HEK293 (cell line): ENCODE measurements at regions not wholly inside any gene's neighbourhood (a gene's known extent, or its start where the extent isn't known, plus 50 kb on each side); places are given as distances from the start of the nearest gene placed in this dataset.

Source experiments
- CTCF ChIP-seq: fragments of 450-650 bp; formaldehyde crosslinking; IDR thresholded peaks from 2 replicates; pipeline ENCODE4 v1.5.1; 2016; ENCODE audit warnings: missing biosample characterization, missing genetic modification characterization
- KLF9 ChIP-seq: fragments of 450-650 bp; formaldehyde crosslinking; IDR thresholded peaks from 2 replicates; pipeline ENCODE4 v1.5.1; 2016; ENCODE audit warnings: missing biosample characterization, missing genetic modification characterization, low read depth
- PATZ1 ChIP-seq: fragments of 450-650 bp; formaldehyde crosslinking; IDR thresholded peaks from 2 replicates; pipeline ENCODE4 v1.5.1; 2016; ENCODE audit warnings: missing biosample characterization, missing genetic modification characterization
- SETDB1 ChIP-seq: IDR thresholded peaks from one replicate; pipeline ENCODE4 v1.6.1; 2017; ENCODE audit warnings: mild to moderate bottlenecking, low read length, moderate library complexity, mixed read lengths; ENCODE audit not compliant: insufficient read length
- ZBTB44 ChIP-seq: fragments of 450-650 bp; IDR thresholded peaks from 2 replicates; pipeline ENCODE4 v1.5.1; 2018; ENCODE audit warnings: missing biosample characterization, mild to moderate bottlenecking, missing genetic modification characterization
- ZNF114 ChIP-seq: fragments of 450-650 bp; formaldehyde crosslinking; IDR thresholded peaks from 2 replicates; pipeline ENCODE4 v1.5.0; 2017; ENCODE audit warnings: missing biosample characterization, missing genetic modification characterization
- ZNF394 ChIP-seq: fragments of 450-650 bp; formaldehyde crosslinking; IDR thresholded peaks from 2 replicates; pipeline ENCODE4 v1.5.1; 2016; ENCODE audit warnings: missing biosample characterization, missing genetic modification characterization, mild to moderate bottlenecking, moderate library complexity, borderline replicate concordance
- ZNF510 ChIP-seq: fragments of 450-650 bp; formaldehyde crosslinking; IDR thresholded peaks from 2 replicates; pipeline ENCODE4 v1.5.1; 2018; ENCODE audit warnings: mild to moderate bottlenecking, missing genetic modification characterization, missing biosample characterization; ENCODE audit not compliant: insufficient replicate concordance
- ZNF623 ChIP-seq: fragments of 450-650 bp; formaldehyde crosslinking; IDR thresholded peaks from 2 replicates; pipeline ENCODE4 v1.5.1; 2016; ENCODE audit warnings: missing biosample characterization, missing genetic modification characterization
- ZNF645 ChIP-seq: fragments of 450-650 bp; formaldehyde crosslinking; IDR thresholded peaks from 2 replicates; pipeline ENCODE4; 2016; ENCODE audit warnings: missing biosample characterization, missing genetic modification characterization

- TF ChIP-seq ZNF114, result no peak
- no peak for TF ChIP-seq CTCF (tag by site-specific recombination)
- peak; percentile 13 for TF ChIP-seq SETDB1
- TF ChIP-seq PATZ1 (tag by site-specific recombination), result no peak
- TF ChIP-seq KLF9 (tag by site-specific recombination), result no peak
- TF ChIP-seq ZNF623 (tag by site-specific recombination), result no peak
- TF ChIP-seq ZBTB44 (tag by site-specific recombination), result no peak
- no peak for TF ChIP-seq ZNF510 (tag by site-specific recombination)
- no peak for TF ChIP-seq ZNF645 (tag by site-specific recombination)
- TF ChIP-seq ZNF394, result no peak
These were observed 338.4 kb downstream of the MN1 start for GRCh38 chr22:27463121-27463660.
